Erythroblast (primary cell): ENCODE measurements at regions not wholly inside any gene's neighbourhood (a gene's known extent, or its start where the extent isn't known, plus 50 kb on each side); places are given as distances from the start of the nearest gene placed in this dataset.

Experiments used
- DNase-seq, 2 experiments: peaks; one replicate each; lab custom pipeline; 2025; lab: John Stamatoyannopoulos, UW
- GATA1 ChIP-seq: IDR thresholded peaks from 2 replicates; pipeline ENCODE4 v1.6.1; 2011; ENCODE audit warnings: low read depth, mild to moderate bottlenecking, control low read depth, low read length, moderate library complexity
- POLR2A ChIP-seq: IDR thresholded peaks from 2 replicates; pipeline ENCODE4 v1.6.1; 2011; ENCODE audit warnings: mild to moderate bottlenecking, low read length

- DNase-seq: peak in 1 of 2 experiments; percentile 11
- no peak for TF ChIP-seq GATA1
- TF ChIP-seq POLR2A: no peak
Observed at GRCh38 chr6:21523652-21524051, 69.9 kb upstream of the SOX4 start.

- DNase-seq: no peak
- TF ChIP-seq GATA1 (no peak), POLR2A (no peak)
Observed at GRCh38 chr6:21524201-21524600, 69.3 kb upstream of the SOX4 start.

- no peak for DNase-seq
- TF ChIP-seq POLR2A (no peak), GATA1 (no peak)
Observed at GRCh38 chr6:21526974-21527373, 66.6 kb upstream of the SOX4 start.

GRCh38 chr6:21527731-21528130, 65.8 kb upstream of the SOX4 start:
- TF ChIP-seq GATA1 (no peak), POLR2A (no peak)
- no peak for DNase-seq

GRCh38 chr6:21529431-21529830, 64.1 kb upstream of the SOX4 start:
- no peak for TF ChIP-seq POLR2A
- no peak for TF ChIP-seq GATA1
- DNase-seq: no peak

- no peak for TF ChIP-seq POLR2A
- no peak for TF ChIP-seq GATA1
- no peak for DNase-seq
Observed at GRCh38 chr6:21531393-21531792, 62.2 kb upstream of the SOX4 start.

GRCh38 chr6:21533678-21534077, 59.9 kb upstream of the SOX4 start:
- no peak for DNase-seq
- TF ChIP-seq GATA1 (no peak), POLR2A (no peak)

GRCh38 chr6:21536280-21536766, 57.2 kb upstream of the SOX4 start:
- no peak for DNase-seq
- TF ChIP-seq POLR2A (no peak), GATA1 (no peak)

- no peak for TF ChIP-seq POLR2A
- no peak for TF ChIP-seq GATA1
- no peak for DNase-seq
Observed at GRCh38 chr6:21537637-21538036, 55.9 kb upstream of the SOX4 start.

GRCh38 chr6:21538186-21538798, 55.3 kb upstream of the SOX4 start:
- DNase-seq: no peak
- TF ChIP-seq GATA1 (no peak), POLR2A (no peak)

- TF ChIP-seq GATA1 (no peak), POLR2A (no peak)
- no peak for DNase-seq
Observed at GRCh38 chr6:21539621-21540100, 53.9 kb upstream of the SOX4 start.
